Upper lobe of left lung (tissue), 6 donors: ENCODE measurements at regions not wholly inside any gene's neighbourhood (a gene's known extent, or its start where the extent isn't known, plus 50 kb on each side); places are given as distances from the start of the nearest gene placed in this dataset.
"Not testable (repeated sequence)": the region's sequence is repeated elsewhere in the genome, so short reads cannot be mapped to it uniquely, and the experiment has no call there.

ENCODE experiments used
- ATAC-seq, 2 donors: fragments of 200-7000 bp; cut with Tn5 transposase; one replicate each; pipeline ENCODE4 v1.9.1; 2022; ENCODE audit warnings: mild to moderate bottlenecking in 2 of 2, moderate library complexity in 2 of 2; ENCODE audit not compliant: low FRiP score in 2 of 2
- DNase-seq, 2 donors: peaks; one replicate each; pipeline ENCODE4 v3.0.0-alpha.2; 2019 to 2020
- H3K27ac ChIP-seq, 4 donors: fragments of 200-600 bp; sonication (generic); one replicate each; pipeline ENCODE4 v1.5.1; 2016 to 2019
- H3K27me3 ChIP-seq, 4 donors: fragments of 200-600 bp; sonication (generic); one replicate each; pipeline ENCODE4 v1.5.1; 2017 to 2019
- H3K36me3 ChIP-seq, 4 donors: fragments of 200-600 bp; sonication (generic); one replicate each; pipeline ENCODE4 v1.5.1; 2016 to 2019
- H3K4me1 ChIP-seq, 4 donors: fragments of 200-600 bp; sonication (generic); one replicate each; pipeline ENCODE4 v1.5.1; 2018 to 2019
- H3K4me3 ChIP-seq, 4 donors: fragments of 200-600 bp; sonication (generic); one replicate each; pipeline ENCODE4 v1.5.1; 2017 to 2019; ENCODE audit warnings: mild to moderate bottlenecking in 2 of 4, moderate library complexity in 1 of 4
- H3K9me3 ChIP-seq, 4 donors: fragments of 200-600 bp; sonication (generic); one replicate each; pipeline ENCODE4 v1.5.1; 2018 to 2019
- EP300 ChIP-seq, 4 donors: sonication (generic); formaldehyde crosslinking; IDR thresholded peaks; one replicate each; pipeline ENCODE4 v1.5.1; 2017; ENCODE audit warnings: antibody characterized with exemption in 4 of 4, control low read depth in 2 of 4
- POLR2A ChIP-seq, 4 donors: fragments of 450-650 bp; IDR thresholded peaks; one replicate each; pipeline ENCODE4 v1.5.1; 2016 to 2017; ENCODE audit warnings: antibody characterized with exemption in 4 of 4, mild to moderate bottlenecking in 2 of 4
- POLR2AphosphoS5 ChIP-seq, 2 donors: sonication (generic); formaldehyde crosslinking; IDR thresholded peaks; one replicate each; pipeline ENCODE4 v1.5.1; 2017; ENCODE audit warnings: antibody characterized with exemption in 2 of 2
- WGBS, 2 donors: methylation state at CpG; one replicate each; pipeline ENCODE4 v1.1.5; 2017 to 2018; 5-methylcytosine and 5-hydroxymethylcytosine counted together
- TF ChIP-seq, protein P1 (sequence below), 6 experiments: fragments of 450-650 bp in 4 of 6; fragments of 200-600 bp in 2 of 6; sonication (generic) in 2 of 6; IDR thresholded peaks; one replicate each; pipeline ENCODE4 v1.5.1; 2016 to 2019; ENCODE audit warnings: antibody characterized with exemption in 6 of 6
- donor health status: DM: no; HTN: no; CAD: no; lungs with moderate emphysema.
- donor health status: DM: no; HTN: yes; CAD: no; lungs with severe emphysema.

GRCh38 chr2:77720115-77720514 is 197.9 kb upstream of the LRRTM4 start:
- no peak for DNase-seq
- H3K4me1 ChIP-seq, result no peaks in the 10 kb centered on the region
- WGBS, 2 donors, result 71 to 74% methylated on average over 4 of the region's 4 CpGs
- H3K9me3 ChIP-seq, result no peaks in the 10 kb centered on the region
- no peak overlapping the region for H3K4me3 ChIP-seq
- TF ChIP-seq POLR2AphosphoS5 (IDR thresholded peaks at IDR 0.05), result no peak
- TF ChIP-seq POLR2A (IDR thresholded peaks at IDR 0.05), result no peak
- no peak for TF ChIP-seq EP300 (IDR thresholded peaks at IDR 0.05)
- TF ChIP-seq, protein P1, sequence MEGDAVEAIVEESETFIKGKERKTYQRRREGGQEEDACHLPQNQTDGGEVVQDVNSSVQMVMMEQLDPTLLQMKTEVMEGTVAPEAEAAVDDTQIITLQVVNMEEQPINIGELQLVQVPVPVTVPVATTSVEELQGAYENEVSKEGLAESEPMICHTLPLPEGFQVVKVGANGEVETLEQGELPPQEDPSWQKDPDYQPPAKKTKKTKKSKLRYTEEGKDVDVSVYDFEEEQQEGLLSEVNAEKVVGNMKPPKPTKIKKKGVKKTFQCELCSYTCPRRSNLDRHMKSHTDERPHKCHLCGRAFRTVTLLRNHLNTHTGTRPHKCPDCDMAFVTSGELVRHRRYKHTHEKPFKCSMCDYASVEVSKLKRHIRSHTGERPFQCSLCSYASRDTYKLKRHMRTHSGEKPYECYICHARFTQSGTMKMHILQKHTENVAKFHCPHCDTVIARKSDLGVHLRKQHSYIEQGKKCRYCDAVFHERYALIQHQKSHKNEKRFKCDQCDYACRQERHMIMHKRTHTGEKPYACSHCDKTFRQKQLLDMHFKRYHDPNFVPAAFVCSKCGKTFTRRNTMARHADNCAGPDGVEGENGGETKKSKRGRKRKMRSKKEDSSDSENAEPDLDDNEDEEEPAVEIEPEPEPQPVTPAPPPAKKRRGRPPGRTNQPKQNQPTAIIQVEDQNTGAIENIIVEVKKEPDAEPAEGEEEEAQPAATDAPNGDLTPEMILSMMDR (IDR thresholded peaks at IDR 0.05), result no peak
- H3K27me3 ChIP-seq, result no peaks in the 10 kb centered on the region
- no peak for ATAC-seq
- H3K27ac ChIP-seq, result no peak overlapping the region
- H3K36me3 ChIP-seq, result no peaks in the 10 kb centered on the region

DNA sequence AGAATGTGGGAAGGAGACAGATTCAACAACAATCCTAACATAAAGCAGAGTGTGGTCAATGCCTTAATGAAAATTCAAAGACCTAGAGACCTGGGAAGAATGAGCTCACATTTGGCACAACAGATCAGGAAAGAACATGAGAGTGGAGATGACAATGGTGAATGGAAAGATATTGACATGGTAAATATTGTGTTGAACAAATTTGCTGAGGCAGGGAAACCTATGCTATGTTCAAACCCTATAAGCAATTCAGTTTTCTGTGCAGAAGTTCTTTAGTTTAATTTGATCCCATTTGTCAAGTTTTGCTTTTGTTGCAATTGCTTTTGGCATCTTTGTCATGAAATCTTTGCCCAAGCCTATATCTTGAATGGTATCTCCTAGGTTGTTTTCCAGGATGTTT is 199.4 kb upstream of the LRRTM4 start:
- Histone ChIP-seq H3K9me3 (peaks cover 0 to 6% (median 0%) of the 10 kb centered on the region in 4 donors), H3K36me3 (no peaks in the 10 kb centered on the region), H3K4me1 (no peaks in the 10 kb centered on the region), H3K27ac (no peak overlapping the region), H3K27me3 (no peaks in the 10 kb centered on the region), H3K4me3 (no peak overlapping the region)
- no peak for ATAC-seq
- no peak for TF ChIP-seq EP300 (IDR thresholded peaks at IDR 0.05)
- no peak for TF ChIP-seq POLR2A (IDR thresholded peaks at IDR 0.05)
- TF ChIP-seq, protein P1 (IDR thresholded peaks at IDR 0.05), result no peak
- TF ChIP-seq POLR2AphosphoS5 (IDR thresholded peaks at IDR 0.05), result no peak
- no peak for DNase-seq

DNA sequence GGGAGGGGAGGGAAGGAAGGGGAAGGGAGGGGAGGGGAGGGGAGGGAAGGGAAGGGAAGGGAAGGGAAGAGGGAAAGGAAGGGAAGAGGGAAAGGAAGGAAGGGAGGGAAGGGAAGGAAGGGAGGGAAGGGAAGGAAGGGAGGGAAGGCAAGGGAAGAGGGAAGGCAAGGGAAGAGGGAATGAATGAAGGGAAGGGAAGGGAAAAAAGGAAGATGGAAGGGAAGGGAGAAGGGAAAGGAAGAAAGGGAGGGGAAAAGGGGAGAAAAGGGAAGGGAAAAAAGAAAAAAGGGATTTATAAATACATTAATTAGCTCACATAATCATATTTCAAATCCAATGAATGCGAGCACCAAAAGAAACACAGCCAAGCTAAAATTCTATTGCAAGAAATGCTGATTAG is 202.9 kb upstream of the LRRTM4 start:
- Histone ChIP-seq H3K4me3 (no peak overlapping the region), H3K4me1 (no peaks in the 10 kb centered on the region), H3K27ac (no peak overlapping the region), H3K9me3 (peaks cover 0 to 6% (median 0%) of the 10 kb centered on the region in 4 donors), H3K27me3 (no peaks in the 10 kb centered on the region), H3K36me3 (no peaks in the 10 kb centered on the region)
- DNase-seq, result no peak
- TF ChIP-seq POLR2AphosphoS5 (IDR thresholded peaks at IDR 0.05), result no peak
- TF ChIP-seq EP300 (IDR thresholded peaks at IDR 0.05), result no peak
- TF ChIP-seq POLR2A (IDR thresholded peaks at IDR 0.05), result no peak
- TF ChIP-seq, protein P1 (IDR thresholded peaks at IDR 0.05), result no peak
- no peak for ATAC-seq
- 82 to 100% methylated on average over 1 of the region's 1 CpG for WGBS, 2 donors

DNA sequence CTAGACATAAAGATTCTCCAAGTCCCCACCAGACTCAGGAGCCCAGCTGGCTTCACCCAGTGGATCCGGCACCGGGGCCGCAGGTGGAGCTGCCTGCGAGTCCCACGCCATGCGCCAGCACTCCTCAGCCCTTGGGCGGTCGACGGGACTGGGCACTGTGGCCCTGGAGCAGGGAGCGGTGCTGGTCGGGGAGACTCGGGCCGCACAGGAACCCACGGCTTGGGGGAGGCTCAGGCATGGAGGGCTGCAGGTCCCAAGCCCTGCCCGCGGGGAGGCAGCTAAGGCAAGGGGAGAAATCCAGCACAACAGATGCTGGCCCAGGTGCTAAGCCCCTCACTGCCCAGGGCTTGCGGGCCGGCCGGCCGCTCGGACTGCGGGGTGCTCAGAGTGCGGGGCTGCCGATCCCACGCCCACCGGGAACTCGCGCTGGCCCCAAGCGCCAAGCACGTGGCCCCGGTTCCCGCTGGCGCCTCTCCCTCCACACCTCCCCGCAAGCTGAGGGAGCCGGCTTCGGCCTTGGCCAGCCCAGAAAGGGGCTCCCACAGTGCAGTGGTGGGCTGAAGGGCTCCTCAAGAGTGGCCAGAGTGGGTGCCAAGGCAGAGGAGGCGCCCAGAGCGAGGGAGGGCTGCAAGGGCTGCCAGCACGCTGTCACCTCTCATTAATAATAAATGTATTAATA is 212.6 kb upstream of the LRRTM4 start:
- 94 to 96% methylated on average over 5 to 37 of the region's 39 CpGs for WGBS, 2 donors
- not testable (repeated sequence) for ATAC-seq

GRCh38 chr2:77737236-77737635 is 215.1 kb upstream of the LRRTM4 start:
- WGBS, 2 donors, result 64 to 87% methylated on average over 3 of the region's 3 CpGs

More for the DNA sequence above, 212.6 kb upstream of the LRRTM4 start:
- not testable (repeated sequence) for H3K27ac ChIP-seq, H3K9me3 ChIP-seq, H3K27me3 ChIP-seq, H3K4me1 ChIP-seq, H3K4me3 ChIP-seq, H3K36me3 ChIP-seq
- DNase-seq, result peak in 1 of 2 donors; percentile 73

More at GRCh38 chr2:77737236-77737635, 215.1 kb upstream of the LRRTM4 start:
- no peak overlapping the region for H3K4me3 ChIP-seq
- no peaks in the 10 kb centered on the region for H3K4me1 ChIP-seq
- no peaks in the 10 kb centered on the region for H3K27me3 ChIP-seq
- TF ChIP-seq EP300 (IDR thresholded peaks at IDR 0.05) (no peak), POLR2A (IDR thresholded peaks at IDR 0.05) (no peak), POLR2AphosphoS5 (IDR thresholded peaks at IDR 0.05) (no peak)
- TF ChIP-seq, protein P1 (IDR thresholded peaks at IDR 0.05), result no peak
- H3K27ac ChIP-seq, result no peak overlapping the region
- peaks cover 0 to 7% (median 0%) of the 10 kb centered on the region in 4 donors for H3K9me3 ChIP-seq
- H3K36me3 ChIP-seq, result no peaks in the 10 kb centered on the region
- no peak for ATAC-seq
- DNase-seq, result no peak
